ENCODE measurements at regions not wholly inside any gene's neighbourhood (a gene's known extent, or its start where the extent isn't known, plus 50 kb on each side); places are given as distances from the start of the nearest gene placed in this dataset.

DNA sequence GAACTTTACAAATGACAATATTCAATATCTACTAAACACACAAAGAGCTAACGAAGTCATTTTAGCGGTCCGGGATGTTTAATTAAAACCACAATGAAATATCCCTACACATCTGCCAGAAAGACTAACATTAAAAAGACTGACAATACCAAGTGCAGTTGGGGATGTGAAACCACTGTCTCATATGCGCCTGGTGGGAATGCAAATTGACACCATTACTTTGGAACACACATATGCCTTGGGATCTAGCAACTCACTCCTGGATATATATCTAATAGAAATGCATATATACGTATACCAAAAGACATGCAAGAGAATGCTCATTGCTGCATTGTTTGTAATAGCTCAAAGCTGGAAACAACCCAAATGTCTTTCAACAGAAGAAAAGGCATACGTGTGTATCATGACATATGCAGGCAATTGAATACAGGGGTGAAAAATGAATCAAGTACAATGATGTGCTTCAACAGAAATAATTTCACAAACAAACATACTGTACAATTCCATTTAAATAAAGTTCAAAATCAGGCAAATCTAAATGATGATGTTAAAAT lies 153.3 kb downstream of the CARTPT start:
- no peak for DNase-seq

DNA sequence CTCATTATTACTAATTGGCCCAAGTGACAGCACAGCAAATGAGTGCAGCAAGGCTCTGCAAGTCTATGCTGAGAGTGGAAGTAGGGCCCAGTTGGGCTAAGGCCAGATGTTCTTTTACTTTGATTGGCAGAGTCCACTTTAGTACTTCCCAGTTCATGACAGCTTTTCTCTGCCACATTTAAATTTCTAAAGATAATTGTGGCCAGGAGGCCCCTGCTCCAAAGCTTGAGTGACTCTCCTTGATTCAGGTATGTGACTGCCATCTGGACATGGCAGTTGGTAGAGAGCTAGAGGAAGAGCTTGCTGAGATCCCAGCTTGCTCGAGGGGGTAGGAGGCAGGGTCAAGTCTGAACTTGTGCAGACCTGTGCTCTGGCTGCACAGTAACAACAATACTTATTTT lies 154.1 kb downstream of the CARTPT start:
- DNase-seq = no peak

DNA sequence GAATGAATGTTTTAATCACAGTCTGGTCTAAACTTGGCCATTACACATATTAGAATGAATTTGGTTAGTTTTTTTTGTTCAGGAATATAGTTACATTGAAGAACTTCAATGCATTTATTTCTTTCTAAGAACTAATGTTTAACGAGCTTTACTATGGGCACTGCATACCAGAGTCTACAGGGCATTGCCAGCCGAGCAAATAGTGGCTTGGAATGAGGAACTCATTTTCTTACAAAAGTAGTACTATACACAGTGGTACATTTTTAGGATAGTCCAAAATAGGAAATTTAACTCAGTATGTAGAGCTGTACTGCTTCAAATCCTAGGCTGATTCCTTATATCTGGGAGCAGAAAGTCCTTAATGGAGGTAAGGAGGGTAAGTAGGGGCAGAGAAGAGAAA lies 155.4 kb downstream of the CARTPT start:
- no peak for DNase-seq

- no peak for DNase-seq
Measured at GRCh38 chr5:71877511-71877910, 158.4 kb downstream of the CARTPT start.

DNA sequence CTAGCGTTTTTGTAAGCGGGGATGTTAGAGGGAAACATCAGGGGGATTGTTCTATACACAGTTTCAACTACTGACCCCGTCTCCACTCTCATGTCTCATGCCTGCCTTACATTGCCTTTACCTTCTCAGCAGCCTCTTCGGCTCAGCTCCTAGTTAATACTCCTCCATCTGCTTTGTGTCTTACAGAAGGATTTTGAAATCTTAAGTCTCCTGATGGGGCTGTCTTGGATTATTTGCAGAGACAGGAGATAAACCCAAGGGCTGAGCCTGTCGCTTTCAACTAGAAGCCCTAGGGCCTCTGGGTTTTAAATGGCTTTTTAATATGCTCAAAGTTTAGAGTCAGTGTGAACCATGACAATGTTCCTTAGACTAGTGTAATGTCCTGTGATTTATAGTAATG lies 161.5 kb downstream of the CARTPT start:
- DNase-seq = no peak

GRCh38 chr5:71882826-71883741 lies 164.0 kb downstream of the CARTPT start:
- DNase-seq = no peak

GRCh38 chr5:71883742-71884103 lies 164.6 kb downstream of the CARTPT start:
- no peak for DNase-seq

GRCh38 chr5:71884926-71885325 lies 165.9 kb downstream of the CARTPT start:
- no peak for DNase-seq

DNA sequence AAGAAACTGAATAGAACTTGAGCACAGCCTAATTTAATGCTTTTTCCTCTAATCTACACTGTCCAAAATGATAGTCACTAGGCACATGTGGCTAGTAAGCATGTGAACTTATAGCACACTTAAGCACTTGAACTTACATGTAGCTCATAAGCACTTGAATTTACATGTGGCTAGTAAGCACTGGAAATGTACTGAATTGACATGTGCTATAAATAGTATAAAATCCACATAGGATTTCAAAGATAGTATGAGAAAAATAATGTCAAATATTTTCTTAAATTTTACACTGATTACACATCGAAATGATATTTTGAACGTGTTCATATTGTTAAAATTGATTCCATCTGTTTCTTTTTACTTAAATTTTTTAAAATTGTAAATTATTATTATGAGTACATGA lies 167.3 kb downstream of the CARTPT start:
- no peak for DNase-seq

DNA sequence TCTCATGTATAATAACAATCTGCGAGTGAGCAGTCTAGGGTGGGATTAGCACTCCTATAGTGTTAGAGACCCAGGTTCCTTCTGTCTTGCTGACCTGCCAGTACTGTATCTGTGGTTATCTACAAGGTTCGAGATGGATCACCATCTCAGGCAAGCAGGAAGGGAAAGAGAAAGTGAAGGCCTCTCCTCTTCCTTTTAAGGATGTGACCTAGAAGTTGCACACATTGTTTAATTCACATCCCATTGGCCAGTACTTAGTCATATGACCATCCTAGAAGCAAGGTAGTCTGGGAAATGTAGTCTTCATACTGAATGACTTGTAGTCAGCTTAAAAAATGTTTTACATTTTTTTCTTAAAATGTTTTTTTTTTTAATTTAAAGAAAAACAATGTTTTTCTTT lies 168.6 kb downstream of the CARTPT start:
- DNase-seq = no peak

DNA sequence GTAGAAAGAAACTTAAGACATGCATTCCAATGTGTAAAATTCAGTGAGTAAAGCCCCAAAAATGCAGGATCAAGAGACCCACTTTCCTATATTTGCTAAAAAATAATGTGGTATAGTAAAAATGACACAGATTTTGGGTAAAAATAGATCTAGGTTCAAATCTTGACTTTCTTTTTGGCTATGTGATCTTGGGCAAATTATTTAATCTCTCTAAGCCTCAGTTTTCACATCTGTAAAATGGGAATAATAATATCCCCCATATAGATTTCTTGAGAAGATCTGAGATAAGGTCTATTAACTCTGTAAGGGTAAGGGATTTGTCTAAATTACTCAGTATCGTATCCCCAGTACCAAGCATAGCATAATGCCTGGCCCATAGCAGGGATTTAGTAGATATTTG lies 172.3 kb downstream of the CARTPT start:
- no peak for DNase-seq

DNA sequence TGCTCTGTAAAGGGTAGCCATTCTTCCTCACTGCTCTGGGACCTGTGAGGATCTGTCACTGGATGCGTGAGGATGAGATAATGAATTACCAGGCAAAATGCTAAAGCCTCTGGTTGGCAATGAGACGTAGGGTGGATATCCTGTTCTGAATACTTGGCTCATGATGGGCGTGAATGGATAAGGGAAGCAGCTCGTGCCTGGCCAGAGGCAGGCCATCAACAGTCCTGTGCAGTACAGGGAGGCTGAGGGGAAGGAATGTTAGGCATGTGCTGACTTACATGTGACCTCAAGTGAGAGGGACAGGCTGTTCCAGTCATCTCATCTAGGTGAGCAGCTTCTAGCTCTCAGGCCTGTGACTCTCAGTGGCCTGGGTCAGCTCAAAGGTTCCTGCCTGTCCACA lies 172.8 kb downstream of the CARTPT start:
- no peak for DNase-seq

- no peak for DNase-seq
Measured at GRCh38 chr5:71892641-71893365, 173.7 kb downstream of the CARTPT start.

GRCh38 chr5:71893451-71893850 lies 174.4 kb downstream of the CARTPT start:
- DNase-seq = no peak

GRCh38 chr5:71894091-71894490 lies 175.0 kb downstream of the CARTPT start:
- DNase-seq = no peak

GRCh38 chr5:71895546-71895945 lies 176.5 kb downstream of the CARTPT start:
- DNase-seq = no peak

GRCh38 chr5:71899865-71900342 lies 180.8 kb downstream of the CARTPT start:
- DNase-seq = no peak

GRCh38 chr5:71903808-71904207 lies 184.7 kb downstream of the CARTPT start:
- DNase-seq = no peak

- DNase-seq = no peak
Measured at GRCh38 chr5:71904852-71905251, 185.8 kb downstream of the CARTPT start.

GRCh38 chr5:71905834-71906711 lies 187.0 kb downstream of the CARTPT start:
- DNase-seq = no peak

- DNase-seq = no peak
Measured at GRCh38 chr5:71907001-71907588, 188.0 kb downstream of the CARTPT start.

DNA sequence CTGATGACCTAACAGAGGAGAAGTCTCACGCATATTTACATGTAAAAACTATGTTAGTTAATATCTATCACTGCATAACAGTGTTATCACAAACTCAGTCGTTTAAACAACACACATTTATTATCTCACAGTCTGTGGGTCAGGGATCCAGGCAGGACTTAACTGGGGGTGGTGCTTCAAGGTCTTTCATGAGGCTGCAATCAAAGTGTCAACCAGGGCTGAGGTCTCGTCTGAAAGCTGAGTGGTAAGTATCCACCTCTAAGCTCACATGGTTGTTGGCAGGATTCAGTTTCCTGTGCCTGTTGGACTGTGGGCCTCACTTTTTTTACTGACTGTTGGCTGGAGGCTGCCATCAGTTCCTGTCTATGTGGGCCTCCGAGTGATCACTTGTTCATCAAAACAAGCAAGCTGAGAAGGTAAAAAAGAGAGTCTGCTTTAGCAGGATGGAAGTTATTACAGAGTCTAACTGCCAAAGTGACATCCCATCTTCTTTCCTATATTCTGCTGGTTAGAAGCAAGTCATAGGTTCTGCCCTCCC lies 188.6 kb downstream of the CARTPT start:
- DNase-seq = no peak

All from CD4-positive, alpha-beta T cell treated with Interleukin-6 for 4 hours (primary cell).